ENCODE measurements at regions not wholly inside any gene's neighbourhood (a gene's known extent, or its start where the extent isn't known, plus 50 kb on each side); places are given as distances from the start of the nearest gene placed in this dataset.

DNA sequence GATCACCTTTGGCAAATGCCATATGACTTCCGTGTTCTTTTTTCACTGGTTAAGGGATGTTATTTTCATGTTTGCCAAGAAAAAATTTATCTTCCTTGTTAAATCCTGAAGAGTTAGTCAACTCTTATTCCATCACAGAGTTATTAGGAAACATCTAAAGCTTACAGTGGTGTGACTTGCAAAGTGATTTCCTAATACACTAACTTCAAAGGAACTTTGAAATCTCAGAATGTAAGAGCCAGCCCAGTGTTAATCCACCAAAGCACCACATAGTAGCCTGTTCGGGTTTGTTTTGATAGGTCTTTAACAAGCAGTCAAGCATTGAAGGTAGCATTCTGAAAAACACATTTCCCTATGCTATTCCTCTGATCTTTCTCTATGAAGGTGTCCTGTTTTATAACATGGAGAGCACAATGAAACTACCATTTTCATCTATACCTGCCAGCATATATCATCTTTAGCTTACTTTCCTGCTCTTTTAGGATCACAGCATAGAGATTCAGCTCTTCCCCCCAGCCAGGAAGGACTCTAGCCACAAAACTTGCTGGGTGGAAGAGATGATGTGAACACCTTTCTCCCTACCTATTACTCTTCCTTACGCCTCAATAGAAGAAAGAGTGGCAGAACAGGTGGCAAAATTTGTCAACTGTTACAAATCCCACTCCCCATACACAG is 82.4 kb upstream of the MAGI3 start:
- DNase-seq (ENCODE audit: low spot score) (peak; percentile 41), ATAC-seq (no peak; the same call in 2 of the 3 replicates), FAIRE-seq (no peak)
- H3K4me3 ChIP-seq (replicated peaks in 1 of 3; ENCODE audit: insufficient read depth in 1 of 3, low read depth in 2 of 3, low read length in 3 of 3), result no peak overlapping the region
- no TSS peak for BruUV-seq (replicated peaks)
- no peak overlapping the region for H3K4me2 ChIP-seq (ENCODE audit: low read depth, low read length)
- WGBS (ENCODE audit: low lambda C conversion rate), result 4% methylated on average over 3 of the region's 3 CpGs
- intact Hi-C loops (cut with micrococcal nuclease; ENCODE audit: unreplicated experiment), result no loop called here
- no peaks in the 10 kb centered on the region for H3K79me2 ChIP-seq (ENCODE audit: insufficient read depth, low read length)
- H3K27ac ChIP-seq (ENCODE audit: extremely low read length, insufficient read depth, low read length), result no peak overlapping the region
- H3K9ac ChIP-seq (ENCODE audit: insufficient read depth, low read depth, low read length), result no peak overlapping the region
- peaks cover 9% of the 10 kb centered on the region for H3K4me1 ChIP-seq (ENCODE audit: insufficient read depth, low read length)
- ChIA-PET POLR2A (no interaction called here), CTCF (ENCODE audit: low intra/inter-chr PET ratio, low total read pairs) (no interaction called here)
- in situ Hi-C loops (cut with HindIII; ENCODE audit: extremely low pct_ligation_motif_present, low pct_unique_long_range_greater_than_20kb), result no loop called here
- no peaks in the 10 kb centered on the region for H3K36me3 ChIP-seq (replicated peaks in 1 of 2; ENCODE audit: control insufficient read depth in 1 of 2, insufficient read depth in 2 of 2, low read length in 2 of 2)
- no peaks in the 10 kb centered on the region for H3K27me3 ChIP-seq (ENCODE audit: control insufficient read depth in 1 of 2, insufficient read depth in 2 of 2, low read length in 2 of 2)
- TF ChIP-seq CEBPB (IDR thresholded peaks at IDR 0.05; ENCODE audit: borderline replicate concordance, low read depth, low read length) (peak; percentile 19; the same call in 1 of the 2 replicates), SMC3 (IDR thresholded peaks at IDR 0.05; ENCODE audit: low read length) (no peak), TCF7 (IDR thresholded peaks at IDR 0.05; ENCODE audit: low read depth) (0 out of 2 replicates have a peak, but pooled peaks have one; percentile 8), U2AF2 (IDR thresholded peaks at IDR 0.05; ENCODE audit: low read depth, low read length) (no peak), ZNF124 (CRISPR knock-in tag; IDR thresholded peaks at IDR 0.05) (no peak), ZNF547 (CRISPR knock-in tag; IDR thresholded peaks at IDR 0.05) (no peak), EED (CRISPR knock-in tag; IDR thresholded peaks at IDR 0.05) (no peak), ZNF160 (CRISPR knock-in tag; IDR thresholded peaks at IDR 0.05) (no peak), EP300 (IDR thresholded peaks at IDR 0.05; ENCODE audit: low read depth in 2 of 2, low read length in 2 of 2) (peak in 1 of 2 experiments; percentile 13; a peak in 1 of 4 replicates), EP300 (CRISPR knock-in tag; IDR thresholded peaks at IDR 0.05; ENCODE audit: borderline replicate concordance) (no peak), ZNF430 (CRISPR knock-in tag; IDR thresholded peaks at IDR 0.05) (no peak), ZFAT (CRISPR knock-in tag; conservative IDR thresholded peaks at IDR 0.05) (no peak)
- TF ChIP-seq, protein P1, sequence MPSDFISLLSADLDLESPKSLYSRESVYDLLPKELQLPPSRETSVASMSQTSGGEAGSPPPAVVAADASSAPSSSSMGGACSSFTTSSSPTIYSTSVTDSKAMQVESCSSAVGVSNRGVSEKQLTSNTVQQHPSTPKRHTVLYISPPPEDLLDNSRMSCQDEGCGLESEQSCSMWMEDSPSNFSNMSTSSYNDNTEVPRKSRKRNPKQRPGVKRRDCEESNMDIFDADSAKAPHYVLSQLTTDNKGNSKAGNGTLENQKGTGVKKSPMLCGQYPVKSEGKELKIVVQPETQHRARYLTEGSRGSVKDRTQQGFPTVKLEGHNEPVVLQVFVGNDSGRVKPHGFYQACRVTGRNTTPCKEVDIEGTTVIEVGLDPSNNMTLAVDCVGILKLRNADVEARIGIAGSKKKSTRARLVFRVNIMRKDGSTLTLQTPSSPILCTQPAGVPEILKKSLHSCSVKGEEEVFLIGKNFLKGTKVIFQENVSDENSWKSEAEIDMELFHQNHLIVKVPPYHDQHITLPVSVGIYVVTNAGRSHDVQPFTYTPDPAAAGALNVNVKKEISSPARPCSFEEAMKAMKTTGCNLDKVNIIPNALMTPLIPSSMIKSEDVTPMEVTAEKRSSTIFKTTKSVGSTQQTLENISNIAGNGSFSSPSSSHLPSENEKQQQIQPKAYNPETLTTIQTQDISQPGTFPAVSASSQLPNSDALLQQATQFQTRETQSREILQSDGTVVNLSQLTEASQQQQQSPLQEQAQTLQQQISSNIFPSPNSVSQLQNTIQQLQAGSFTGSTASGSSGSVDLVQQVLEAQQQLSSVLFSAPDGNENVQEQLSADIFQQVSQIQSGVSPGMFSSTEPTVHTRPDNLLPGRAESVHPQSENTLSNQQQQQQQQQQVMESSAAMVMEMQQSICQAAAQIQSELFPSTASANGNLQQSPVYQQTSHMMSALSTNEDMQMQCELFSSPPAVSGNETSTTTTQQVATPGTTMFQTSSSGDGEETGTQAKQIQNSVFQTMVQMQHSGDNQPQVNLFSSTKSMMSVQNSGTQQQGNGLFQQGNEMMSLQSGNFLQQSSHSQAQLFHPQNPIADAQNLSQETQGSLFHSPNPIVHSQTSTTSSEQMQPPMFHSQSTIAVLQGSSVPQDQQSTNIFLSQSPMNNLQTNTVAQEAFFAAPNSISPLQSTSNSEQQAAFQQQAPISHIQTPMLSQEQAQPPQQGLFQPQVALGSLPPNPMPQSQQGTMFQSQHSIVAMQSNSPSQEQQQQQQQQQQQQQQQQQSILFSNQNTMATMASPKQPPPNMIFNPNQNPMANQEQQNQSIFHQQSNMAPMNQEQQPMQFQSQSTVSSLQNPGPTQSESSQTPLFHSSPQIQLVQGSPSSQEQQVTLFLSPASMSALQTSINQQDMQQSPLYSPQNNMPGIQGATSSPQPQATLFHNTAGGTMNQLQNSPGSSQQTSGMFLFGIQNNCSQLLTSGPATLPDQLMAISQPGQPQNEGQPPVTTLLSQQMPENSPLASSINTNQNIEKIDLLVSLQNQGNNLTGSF (CRISPR knock-in tag; IDR thresholded peaks at IDR 0.05), result no peak
- no peaks in the 10 kb centered on the region for H3K9me3 ChIP-seq (ENCODE audit: low read length)
- H2AFZ ChIP-seq (ENCODE audit: low read length), result no peak overlapping the region
- H4K20me1 ChIP-seq (ENCODE audit: insufficient read depth, low read length), result no peaks in the 10 kb centered on the region
